ENCODE measurements at regions not wholly inside any gene's neighbourhood (a gene's known extent, or its start where the extent isn't known, plus 50 kb on each side); places are given as distances from the start of the nearest gene placed in this dataset.
"Not testable (repeated sequence)": the region's sequence is repeated elsewhere in the genome, so short reads cannot be mapped to it uniquely, and the experiment has no call there.

DNA sequence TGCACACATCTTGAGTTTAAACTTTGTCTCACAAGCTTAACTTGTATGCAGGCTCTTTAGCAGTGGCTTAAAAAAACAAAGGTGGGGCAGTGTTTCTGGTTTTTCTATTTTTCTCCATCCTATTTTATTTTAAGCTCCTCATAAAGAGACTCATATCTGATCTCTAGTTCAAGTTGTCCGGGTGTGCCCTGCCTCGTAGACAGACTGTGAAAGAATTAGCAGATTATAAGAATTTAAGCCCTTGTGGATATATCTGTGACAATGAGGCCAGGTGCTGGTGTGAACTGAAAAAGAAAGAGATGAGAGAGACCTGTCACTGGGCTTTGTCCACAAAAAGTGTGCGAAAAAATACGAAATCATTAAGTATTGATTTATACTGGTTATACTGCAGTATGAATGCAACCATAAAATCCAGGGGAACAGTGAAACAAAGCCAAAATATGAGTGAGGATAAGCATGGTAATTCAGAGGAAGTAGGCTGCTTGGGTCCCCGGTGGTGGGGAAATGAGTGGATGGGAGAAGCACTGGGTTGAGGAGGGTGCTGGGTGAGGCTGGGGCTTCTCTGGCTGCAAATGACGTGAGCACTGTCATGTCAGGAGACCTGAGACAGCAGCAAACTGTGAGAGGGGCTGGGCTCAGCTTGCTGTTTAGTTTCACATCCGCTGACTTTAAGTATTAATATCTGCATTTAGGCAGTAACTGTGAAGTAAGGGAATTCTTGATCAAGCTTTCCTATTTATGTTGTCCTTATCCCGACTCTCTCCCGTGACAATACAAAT is 179.7 kb upstream of the ANKRD55 start:
- no peak for DNase-seq

DNA sequence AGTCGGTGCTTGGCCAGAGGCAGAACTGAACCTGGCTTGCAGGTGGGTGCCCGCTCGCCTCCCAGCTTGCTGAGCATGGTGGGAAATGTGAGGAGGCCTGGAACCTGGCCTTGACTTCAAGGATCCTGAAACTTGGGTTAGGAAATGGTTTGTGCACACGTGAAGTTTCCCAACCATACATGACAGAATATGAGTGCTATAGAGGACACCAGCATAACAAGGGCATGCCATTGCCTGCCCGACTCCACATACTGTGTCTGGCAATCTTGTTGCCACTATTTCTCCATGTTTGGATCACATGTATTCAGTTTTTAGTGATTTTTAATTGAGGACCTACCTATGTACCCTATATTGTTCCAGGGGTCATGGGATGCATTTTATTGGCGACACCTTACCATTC is 177.6 kb upstream of the ANKRD55 start:
- DNase-seq = no peak

GRCh38 chr5:56409331-56410190 is 176.4 kb upstream of the ANKRD55 start:
- DNase-seq = peak; percentile 9 to 38

- DNase-seq = no peak
Measured at GRCh38 chr5:56406838-56407237, 173.7 kb upstream of the ANKRD55 start.

DNA sequence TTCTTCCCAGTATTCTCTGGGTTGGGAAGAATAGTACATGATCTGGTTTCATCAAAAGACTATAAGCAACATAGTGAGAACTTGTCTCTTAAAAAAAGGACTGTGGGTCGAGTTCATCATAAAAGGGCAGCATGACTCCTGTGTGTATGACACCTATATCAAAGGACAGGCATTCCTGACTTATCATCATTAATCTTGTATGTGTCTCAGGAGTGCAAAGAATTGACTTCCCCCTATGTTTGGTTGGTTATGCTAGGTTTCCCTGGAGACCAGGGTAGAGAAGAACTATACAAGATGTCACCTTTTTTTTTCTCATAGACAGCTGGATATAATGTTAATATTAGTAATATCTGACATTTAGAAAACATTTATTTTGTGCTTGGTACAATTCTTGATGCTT is 173.1 kb upstream of the ANKRD55 start:
- no peak for DNase-seq

- no peak for DNase-seq
Measured at GRCh38 chr5:56405116-56405908, 172.2 kb upstream of the ANKRD55 start.

GRCh38 chr5:56402266-56403220 is 169.4 kb upstream of the ANKRD55 start:
- DNase-seq = no peak

GRCh38 chr5:56397796-56398195 is 164.7 kb upstream of the ANKRD55 start:
- not testable (repeated sequence) for DNase-seq

DNA sequence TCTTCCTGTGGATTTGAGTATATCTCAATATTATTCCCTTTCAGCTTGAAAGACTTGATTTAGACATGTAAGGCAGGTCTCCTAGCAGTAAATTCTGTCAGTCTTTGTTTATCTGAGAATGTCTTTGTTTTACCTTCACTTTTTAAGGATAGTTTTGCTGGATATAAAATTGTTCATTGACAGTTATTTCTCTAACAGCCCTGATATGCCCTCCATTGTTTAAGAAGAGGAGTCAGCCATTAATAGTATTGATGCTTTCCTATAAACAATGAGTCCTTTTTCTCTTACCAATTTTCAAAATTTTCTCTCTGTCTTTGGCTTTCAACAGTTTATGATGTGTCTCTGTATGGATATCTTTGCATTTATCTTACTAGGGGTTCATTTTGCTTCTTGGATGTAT is 163.5 kb upstream of the ANKRD55 start:
- no peak for DNase-seq

GRCh38 chr5:56389261-56389660 is 156.1 kb upstream of the ANKRD55 start:
- DNase-seq = no peak

DNA sequence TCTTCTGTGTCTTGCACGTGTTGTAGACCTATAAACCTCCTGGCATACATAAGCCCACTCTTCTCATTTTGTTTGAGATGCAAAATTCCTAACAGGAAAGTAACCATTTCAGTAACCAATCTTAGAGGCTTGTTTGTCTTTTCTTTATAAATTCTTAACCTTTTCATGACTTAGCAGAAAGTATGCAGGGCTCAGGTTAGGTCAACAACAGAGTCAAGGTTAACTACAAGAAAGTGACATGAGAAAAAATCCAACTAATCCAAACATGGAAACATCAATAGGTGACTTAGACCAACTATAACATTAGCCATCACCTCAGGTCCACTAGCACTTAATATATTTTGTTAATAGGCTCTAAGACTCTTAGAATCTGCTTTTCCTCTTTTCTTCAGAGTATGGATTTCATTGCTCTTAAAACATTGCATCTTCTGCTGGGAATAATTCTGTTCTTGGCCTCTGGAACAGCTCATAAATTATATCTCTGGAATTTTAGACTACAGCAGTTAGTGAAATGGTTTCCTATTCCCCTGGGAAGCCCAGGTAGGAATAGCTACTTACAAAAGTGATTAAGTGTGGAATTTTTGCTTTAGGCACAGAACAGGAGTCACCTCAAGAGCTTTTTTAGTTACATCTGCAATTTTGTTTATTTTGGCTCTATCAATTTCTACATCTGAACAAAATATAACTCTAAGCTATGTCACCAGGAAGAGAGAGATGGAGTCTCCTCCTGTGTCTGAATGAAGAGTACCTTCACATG is 155.3 kb upstream of the ANKRD55 start:
- no peak for DNase-seq

- DNase-seq = no peak
Measured at GRCh38 chr5:56386046-56386445, 152.9 kb upstream of the ANKRD55 start.

DNA sequence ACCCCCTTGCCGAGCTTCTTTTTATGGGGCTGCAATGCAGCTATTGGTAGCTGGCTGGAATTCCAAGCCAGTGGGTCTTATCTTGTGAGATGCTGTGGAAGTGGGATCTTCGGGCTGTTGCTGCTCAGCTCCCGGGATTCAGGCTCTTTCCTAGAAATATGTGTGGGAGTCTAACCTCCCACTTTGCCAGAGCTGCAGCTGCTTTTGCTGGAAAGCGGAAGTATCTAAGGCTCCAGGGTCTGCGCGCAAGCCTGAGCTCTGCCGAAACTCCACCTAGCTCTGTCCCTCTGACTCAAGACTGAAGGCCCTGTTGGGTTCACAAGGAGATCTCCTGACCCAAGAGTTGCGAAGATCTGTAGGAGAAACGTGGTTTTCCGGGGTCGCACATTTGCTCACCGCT is 151.1 kb upstream of the ANKRD55 start:
- no peak for DNase-seq

GRCh38 chr5:56383761-56384160 is 150.6 kb upstream of the ANKRD55 start:
- DNase-seq = no peak

- DNase-seq = no peak
Measured at GRCh38 chr5:56382896-56383295, 149.8 kb upstream of the ANKRD55 start.

DNA sequence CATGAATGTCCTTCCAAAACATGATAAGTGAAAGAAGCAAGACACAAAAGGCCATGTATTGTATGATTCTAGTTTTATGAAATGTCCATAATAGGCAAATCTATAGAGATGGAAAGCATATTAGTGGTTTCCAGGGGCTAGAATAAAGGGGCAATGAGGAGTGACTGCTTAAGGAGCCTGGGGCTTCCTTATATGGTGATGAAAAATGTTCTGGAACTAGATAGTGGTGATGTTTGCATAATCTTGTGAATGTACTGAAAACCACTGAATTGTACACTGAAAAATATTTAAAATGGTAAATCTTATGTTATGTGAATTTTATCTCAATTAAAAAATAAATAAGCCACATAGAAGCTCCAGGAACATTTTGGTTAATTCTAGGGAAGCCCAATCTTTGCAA is 144.4 kb upstream of the ANKRD55 start:
- DNase-seq = no peak

GRCh38 chr5:56376128-56376527 is 143.0 kb upstream of the ANKRD55 start:
- no peak for DNase-seq

GRCh38 chr5:56375011-56375410 is 141.9 kb upstream of the ANKRD55 start:
- DNase-seq = peak in 1 of 2 experiments; percentile 53

- not testable (repeated sequence) for DNase-seq
Measured at GRCh38 chr5:56372491-56372890, 139.4 kb upstream of the ANKRD55 start.

GRCh38 chr5:56369361-56369811 is 136.3 kb upstream of the ANKRD55 start:
- no peak for DNase-seq

GRCh38 chr5:56367748-56368147 is 134.6 kb upstream of the ANKRD55 start:
- DNase-seq = no peak

Data from cerebellar nuclear complex (tissue), 1 donor.